GM20431 (cell line): ENCODE measurements at regions not wholly inside any gene's neighbourhood (a gene's known extent, or its start where the extent isn't known, plus 50 kb on each side); places are given as distances from the start of the nearest gene placed in this dataset.
"Not testable (repeated sequence)": the region's sequence is repeated elsewhere in the genome, so short reads cannot be mapped to it uniquely, and the experiment has no call there.

Experiments used
- in situ Hi-C: fragments of 300-500 bp; cut with MseI, MboI; formaldehyde crosslinking; loops from one replicate; pipeline ENCODE4 v1.15.0; 2020; ENCODE audit warnings: low sequenced_read_pairs; ENCODE audit not compliant: unreplicated experiment

GRCh38 chr4:111323916-111324315 is 701.0 kb upstream of the PITX2 start:
- in situ Hi-C loops, result no loop called here

- in situ Hi-C loops, result no loop called here
These were observed 703.6 kb upstream of the PITX2 start for GRCh38 chr4:111326450-111326849.

DNA sequence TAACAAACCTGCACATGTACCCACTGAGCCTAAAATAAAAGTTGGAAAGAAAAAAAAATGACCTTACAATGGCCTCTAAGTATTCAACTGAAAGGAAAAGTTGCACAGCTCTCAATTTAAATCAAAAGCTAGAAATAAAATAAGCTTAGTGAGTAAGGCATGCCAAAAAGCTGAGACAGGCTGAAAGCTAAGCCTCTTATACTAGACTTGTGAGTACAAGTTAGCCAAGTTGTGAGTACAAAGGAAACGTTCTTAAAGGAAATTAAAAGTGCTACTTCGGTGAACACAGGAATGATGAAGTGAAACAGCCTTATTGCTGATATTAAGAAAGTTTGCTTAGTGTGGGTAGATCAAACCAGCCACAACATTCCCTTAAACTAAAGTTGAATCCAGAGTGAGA is 707.9 kb upstream of the PITX2 start:
- in situ Hi-C loops, result no loop called here

DNA sequence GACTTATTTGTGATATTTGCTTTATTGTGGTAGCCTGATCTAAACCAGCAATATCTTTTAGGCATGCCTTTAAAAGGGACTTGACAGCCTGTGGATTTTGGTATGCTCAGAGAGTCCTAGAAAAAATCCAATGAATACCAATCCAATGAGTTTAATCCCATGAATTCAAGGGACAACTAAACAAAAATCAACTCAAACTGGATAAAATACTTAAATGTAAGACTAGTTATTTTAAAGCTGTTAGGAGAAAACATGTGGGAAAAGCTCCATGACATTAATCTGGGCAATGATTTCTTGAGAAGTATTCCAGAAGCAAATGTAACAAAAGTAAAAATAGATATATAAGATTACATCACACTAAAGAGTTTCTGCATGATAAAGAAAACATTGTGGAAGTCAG is 711.5 kb upstream of the PITX2 start:
- in situ Hi-C loops, result no loop called here

DNA sequence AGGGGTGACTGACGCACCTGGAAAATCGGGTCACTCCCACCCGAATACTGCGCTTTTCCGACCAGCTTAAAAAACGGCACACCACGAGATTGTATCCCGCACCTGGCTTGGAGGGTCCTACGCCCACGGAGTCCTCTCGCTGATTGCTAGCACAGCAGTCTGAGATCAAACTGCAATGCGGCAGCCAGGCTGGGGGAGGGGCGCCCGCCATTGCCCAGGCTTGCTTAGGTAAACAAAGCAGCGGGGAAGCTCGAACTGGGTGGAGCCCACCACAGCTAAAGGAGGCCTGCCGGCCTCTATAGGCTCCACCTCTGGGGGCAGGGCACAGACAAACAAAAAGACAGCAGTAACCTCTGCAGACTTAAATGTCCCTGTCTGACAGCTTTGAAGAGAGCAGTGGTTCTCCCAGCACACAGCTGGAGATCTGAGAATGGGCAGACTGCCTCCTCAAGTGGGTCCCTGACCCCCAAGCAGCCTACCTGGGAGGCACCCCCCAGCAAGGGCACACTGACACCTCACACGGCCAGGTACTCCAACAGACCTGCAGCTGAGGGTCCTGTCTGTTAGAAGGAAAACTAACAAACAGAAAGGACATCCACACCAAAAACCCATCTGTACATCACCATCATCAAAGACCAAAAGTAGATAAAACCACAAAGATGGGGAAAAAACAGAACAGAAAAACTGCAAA is 714.5 kb upstream of the PITX2 start:
- in situ Hi-C loops, result not testable (repeated sequence)

GRCh38 chr4:111359602-111360001 is 736.7 kb upstream of the PITX2 start:
- in situ Hi-C loops, result no loop called here

- in situ Hi-C loops, result no loop called here
These were observed 738.0 kb upstream of the PITX2 start for GRCh38 chr4:111360906-111361305.

GRCh38 chr4:111362941-111363361 is 740.1 kb upstream of the PITX2 start:
- in situ Hi-C loops, result no loop called here

- in situ Hi-C loops, result not testable (repeated sequence)
These were observed 755.0 kb upstream of the PITX2 start for GRCh38 chr4:111377880-111378279.

DNA sequence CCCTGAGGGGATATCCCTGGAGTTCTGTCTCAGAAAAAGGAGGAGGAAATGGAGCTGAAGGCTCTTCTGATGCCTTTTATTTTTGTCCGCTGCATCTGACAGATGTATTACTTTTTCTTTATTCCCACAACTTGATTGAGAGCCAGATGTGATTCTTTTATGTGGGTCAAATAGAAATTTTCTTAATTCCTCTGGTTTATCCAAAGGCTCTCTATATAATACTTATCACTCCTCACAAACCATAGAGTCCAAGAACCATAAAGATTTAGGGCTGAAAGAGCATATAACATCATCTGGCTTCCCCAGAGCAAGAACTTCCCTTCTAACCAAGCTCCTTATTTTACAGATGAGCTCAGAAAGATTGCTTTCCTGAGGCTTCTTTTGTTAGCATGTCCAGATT is 756.7 kb upstream of the FAM241A start:
- in situ Hi-C loops, result no loop called here

DNA sequence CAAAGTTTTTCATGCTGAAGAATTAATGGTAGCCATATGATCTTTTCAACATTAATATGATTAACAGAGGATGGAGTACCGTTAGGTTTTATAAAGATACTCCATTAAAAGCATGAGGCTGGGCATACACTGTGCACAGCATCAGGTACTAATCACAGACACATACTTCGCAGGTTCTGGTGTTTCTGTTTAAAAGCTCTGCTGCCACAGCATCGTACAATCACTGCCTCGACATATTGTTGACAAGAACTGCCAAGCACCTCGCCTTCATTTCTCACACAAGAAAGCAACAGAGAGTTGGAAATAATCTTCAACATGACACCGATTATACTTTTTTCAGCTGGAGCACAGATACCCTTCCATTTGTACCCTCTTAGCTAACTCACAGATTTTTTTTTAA is 753.4 kb upstream of the FAM241A start:
- in situ Hi-C loops, result no loop called here

- in situ Hi-C loops, result no loop called here
These were observed 751.5 kb upstream of the FAM241A start for GRCh38 chr4:111393781-111394180.

DNA sequence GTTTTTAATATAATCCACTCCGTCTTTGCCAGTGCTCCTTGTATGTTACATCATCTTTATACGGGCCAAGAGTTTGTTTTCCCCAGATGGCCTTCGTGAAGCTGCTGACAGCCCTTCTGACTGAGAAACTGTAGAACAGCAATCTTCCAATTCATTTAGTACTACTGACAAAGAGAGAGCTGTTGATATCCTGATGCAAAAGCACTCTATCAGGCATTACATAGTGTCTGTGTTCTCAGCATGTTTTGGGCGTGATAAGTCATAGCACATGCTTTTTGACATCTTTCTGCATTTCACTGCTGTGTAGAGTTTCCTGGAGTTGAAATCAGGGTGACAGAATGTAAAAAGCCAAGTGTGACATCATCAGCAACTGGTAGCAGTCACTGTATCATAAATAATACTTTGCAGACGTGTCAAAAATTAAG is 746.3 kb upstream of the FAM241A start:
- in situ Hi-C loops, result no loop called here

GRCh38 chr4:111399623-111400022 is 745.6 kb upstream of the FAM241A start:
- in situ Hi-C loops, result no loop called here

DNA sequence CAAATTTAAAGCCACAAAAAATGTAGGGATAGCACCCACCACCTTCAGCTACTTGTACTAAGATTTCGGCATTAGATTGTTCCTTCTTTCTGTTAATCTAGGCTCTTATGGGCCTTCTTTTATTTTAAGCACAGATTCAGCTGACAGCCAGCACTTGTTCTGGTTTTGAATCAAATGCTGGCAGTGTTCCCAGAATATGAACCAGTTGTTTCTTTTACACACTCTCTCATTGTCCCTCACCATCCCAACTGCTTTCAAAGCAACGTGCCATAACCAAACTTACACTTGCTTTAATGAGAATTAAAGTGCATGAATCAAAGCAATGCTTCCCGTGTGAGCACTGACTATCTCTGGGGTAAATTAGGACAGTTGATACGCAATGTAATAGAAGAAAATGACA is 744.5 kb upstream of the FAM241A start:
- in situ Hi-C loops, result no loop called here

- in situ Hi-C loops, result no loop called here
These were observed 740.6 kb upstream of the FAM241A start for GRCh38 chr4:111404673-111405072.

DNA sequence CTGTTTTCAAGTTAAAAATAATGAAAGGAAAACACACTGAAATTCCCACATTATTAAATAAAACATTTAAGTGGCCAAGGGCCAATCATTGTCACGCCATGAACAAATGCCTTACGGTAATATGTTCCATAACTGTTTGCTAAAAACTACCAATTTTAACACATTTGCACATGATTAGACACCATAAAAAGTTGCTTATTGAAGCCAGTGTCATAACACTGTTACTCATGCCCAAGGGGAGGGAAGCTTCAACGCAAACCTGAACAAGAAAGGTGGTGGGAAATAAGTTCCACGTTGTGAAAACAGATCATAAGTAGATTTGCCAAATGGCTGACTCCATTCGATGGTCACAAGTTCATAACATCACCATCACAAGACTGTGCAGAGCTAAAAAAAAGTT is 739.3 kb upstream of the FAM241A start:
- in situ Hi-C loops, result no loop called here

- in situ Hi-C loops, result no loop called here
These were observed 734.7 kb upstream of the FAM241A start for GRCh38 chr4:111410571-111410970.

DNA sequence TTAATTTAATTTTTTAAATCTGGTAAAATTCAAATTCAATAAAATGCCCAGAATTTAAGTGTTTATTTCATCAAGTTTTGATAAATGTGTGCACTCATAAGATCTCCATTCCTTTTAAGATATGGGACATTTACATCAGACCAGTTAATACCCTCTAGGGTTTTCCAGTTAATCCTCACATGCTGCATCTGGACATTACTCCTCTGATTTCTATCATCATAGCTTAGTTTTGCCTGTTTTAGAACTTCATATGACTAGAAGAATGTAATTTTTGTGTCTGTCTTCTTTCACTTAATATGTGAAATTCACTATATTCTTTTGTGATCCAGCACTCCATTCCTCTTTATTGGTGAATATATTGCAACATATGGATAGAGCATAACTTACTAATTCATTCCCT is 727.7 kb upstream of the FAM241A start:
- in situ Hi-C loops, result no loop called here

GRCh38 chr4:111433441-111433840 is 711.8 kb upstream of the FAM241A start:
- in situ Hi-C loops, result no loop called here

GRCh38 chr4:111434586-111434985 is 710.7 kb upstream of the FAM241A start:
- in situ Hi-C loops, result no loop called here

GRCh38 chr4:111435986-111436744 is 709.1 kb upstream of the FAM241A start:
- in situ Hi-C loops, result no loop called here
